Endothelial cell of umbilical vein (primary cell): ENCODE measurements at regions not wholly inside any gene's neighbourhood (a gene's known extent, or its start where the extent isn't known, plus 50 kb on each side); places are given as distances from the start of the nearest gene placed in this dataset.

Source experiments
- CTCF ChIP-seq, 2 donors: IDR thresholded peaks; 1 replicate in 1 of 2; 2 replicates in 1 of 2; pipeline ENCODE4 v1.5.1; 2011; ENCODE audit warnings: low read length in 2 of 2, mild to moderate bottlenecking in 2 of 2, moderate library complexity in 2 of 2, control low read depth in 1 of 2, inconsistent platforms in 1 of 2, low read depth in 1 of 2; ENCODE audit not compliant: insufficient read depth in 1 of 2; ENCODE audit errors: extremely low read depth in 1 of 2
- POLR2AphosphoS5 ChIP-seq: IDR thresholded peaks from 2 replicates; pipeline ENCODE4 v1.6.1; 2012; ENCODE audit warnings: low read depth, mild to moderate bottlenecking, control low read depth, low read length, moderate library complexity; ENCODE audit not compliant: insufficient read depth

- TF ChIP-seq POLR2AphosphoS5, result no peak
- TF ChIP-seq CTCF (IDR thresholded peaks at IDR 0.05; ENCODE audit: extremely low read depth in 1 of 2, insufficient read depth in 1 of 2, low read depth in 1 of 2, low read length in 2 of 2), result no peak
Observed at GRCh38 chr7:49487830-49488140, 285.7 kb upstream of the VWC2 start.
